Neutrophil (primary cell): ENCODE measurements at regions not wholly inside any gene's neighbourhood (a gene's known extent, or its start where the extent isn't known, plus 50 kb on each side); places are given as distances from the start of the nearest gene placed in this dataset.

ENCODE experiments used
- H3K27ac ChIP-seq: fragments of 200-600 bp; sonication (generic); 2 replicates; pipeline ENCODE4 v1.5.1; 2016; ENCODE audit warnings: mild to moderate bottlenecking, moderate library complexity
- H3K27me3 ChIP-seq: fragments of 200-600 bp; sonication (generic); 2 replicates; pipeline ENCODE4 v1.6.0; 2016; ENCODE audit warnings: mild to moderate bottlenecking
- H3K36me3 ChIP-seq: fragments of 200-600 bp; sonication (generic); 2 replicates; pipeline ENCODE4 v1.5.1; 2017
- H3K4me1 ChIP-seq, 2 experiments: fragments of 200-600 bp in 1 of 2; sonication (generic) in 1 of 2; 1 replicate in 1 of 2; 2 replicates in 1 of 2; pipeline versions ENCODE4 v1.5.1 to v1.6.1; 2013 to 2016; ENCODE audit warnings: low read depth in 1 of 2, low read length in 1 of 2, mild to moderate bottlenecking in 1 of 2, moderate library complexity in 1 of 2; ENCODE audit not compliant: control insufficient read depth in 1 of 2, insufficient read depth in 1 of 2
- H3K4me3 ChIP-seq, 2 experiments: fragments of 200-600 bp in 1 of 2; sonication (generic) in 1 of 2; 1 replicate in 1 of 2; 2 replicates in 1 of 2; pipeline ENCODE4 v1.5.1; 2013 to 2016; ENCODE audit warnings: low read depth in 1 of 2, low read length in 1 of 2, mild to moderate bottlenecking in 1 of 2, moderate library complexity in 1 of 2
- H3K9me3 ChIP-seq: fragments of 200-600 bp; sonication (generic); 2 replicates; pipeline ENCODE4 v1.5.1; 2016
- CTCF ChIP-seq: fragments of 200-600 bp; sonication (generic); IDR thresholded peaks from 2 replicates; pipeline ENCODE4 v1.5.1; 2016; ENCODE audit warnings: antibody characterized with exemption

GRCh38 chr10:57723305-57723704 is 544.4 kb downstream of the IPMK start:
- no peaks in the 10 kb centered on the region for H3K9me3 ChIP-seq
- no peak for TF ChIP-seq CTCF

GRCh38 chr10:57716884-57717283 is 550.8 kb downstream of the IPMK start:
- no peaks in the 10 kb centered on the region for H3K27me3 ChIP-seq
- H3K36me3 ChIP-seq = no peaks in the 10 kb centered on the region
- H3K9me3 ChIP-seq = no peaks in the 10 kb centered on the region
- H3K27ac ChIP-seq = no peak overlapping the region
- no peaks in the 10 kb centered on the region for H3K4me1 ChIP-seq
- H3K4me3 ChIP-seq = no peak overlapping the region
- no peak for TF ChIP-seq CTCF

More at GRCh38 chr10:57723305-57723704, 544.4 kb downstream of the IPMK start:
- no peaks in the 10 kb centered on the region for H3K4me1 ChIP-seq
- no peak overlapping the region for H3K27ac ChIP-seq
- H3K36me3 ChIP-seq = no peaks in the 10 kb centered on the region
- no peak overlapping the region for H3K4me3 ChIP-seq
- no peaks in the 10 kb centered on the region for H3K27me3 ChIP-seq

- TF ChIP-seq CTCF = no peak
Observed at GRCh38 chr10:57715233-57715632, 552.5 kb downstream of the IPMK start.

GRCh38 chr10:57707300-57707658 is 560.4 kb downstream of the IPMK start:
- Histone ChIP-seq H3K9me3 (no peaks in the 10 kb centered on the region), H3K4me3 (no peak overlapping the region), H3K27ac (no peak overlapping the region), H3K36me3 (no peaks in the 10 kb centered on the region), H3K27me3 (no peaks in the 10 kb centered on the region), H3K4me1 (no peaks in the 10 kb centered on the region)
- no peak for TF ChIP-seq CTCF

More at GRCh38 chr10:57715233-57715632, 552.5 kb downstream of the IPMK start:
- H3K4me1 ChIP-seq = no peaks in the 10 kb centered on the region
- no peaks in the 10 kb centered on the region for H3K9me3 ChIP-seq
- H3K4me3 ChIP-seq = no peak overlapping the region
- H3K36me3 ChIP-seq = no peaks in the 10 kb centered on the region
- no peak overlapping the region for H3K27ac ChIP-seq
- H3K27me3 ChIP-seq = no peaks in the 10 kb centered on the region

- no peak overlapping the region for H3K4me3 ChIP-seq
- no peaks in the 10 kb centered on the region for H3K9me3 ChIP-seq
- no peaks in the 10 kb centered on the region for H3K4me1 ChIP-seq
- H3K36me3 ChIP-seq = no peaks in the 10 kb centered on the region
- TF ChIP-seq CTCF = no peak
- no peaks in the 10 kb centered on the region for H3K27me3 ChIP-seq
- H3K27ac ChIP-seq = no peak overlapping the region
Observed at GRCh38 chr10:57706576-57707299, 561.0 kb downstream of the IPMK start.
